ENCODE measurements at regions not wholly inside any gene's neighbourhood (a gene's known extent, or its start where the extent isn't known, plus 50 kb on each side); places are given as distances from the start of the nearest gene placed in this dataset.

DNA sequence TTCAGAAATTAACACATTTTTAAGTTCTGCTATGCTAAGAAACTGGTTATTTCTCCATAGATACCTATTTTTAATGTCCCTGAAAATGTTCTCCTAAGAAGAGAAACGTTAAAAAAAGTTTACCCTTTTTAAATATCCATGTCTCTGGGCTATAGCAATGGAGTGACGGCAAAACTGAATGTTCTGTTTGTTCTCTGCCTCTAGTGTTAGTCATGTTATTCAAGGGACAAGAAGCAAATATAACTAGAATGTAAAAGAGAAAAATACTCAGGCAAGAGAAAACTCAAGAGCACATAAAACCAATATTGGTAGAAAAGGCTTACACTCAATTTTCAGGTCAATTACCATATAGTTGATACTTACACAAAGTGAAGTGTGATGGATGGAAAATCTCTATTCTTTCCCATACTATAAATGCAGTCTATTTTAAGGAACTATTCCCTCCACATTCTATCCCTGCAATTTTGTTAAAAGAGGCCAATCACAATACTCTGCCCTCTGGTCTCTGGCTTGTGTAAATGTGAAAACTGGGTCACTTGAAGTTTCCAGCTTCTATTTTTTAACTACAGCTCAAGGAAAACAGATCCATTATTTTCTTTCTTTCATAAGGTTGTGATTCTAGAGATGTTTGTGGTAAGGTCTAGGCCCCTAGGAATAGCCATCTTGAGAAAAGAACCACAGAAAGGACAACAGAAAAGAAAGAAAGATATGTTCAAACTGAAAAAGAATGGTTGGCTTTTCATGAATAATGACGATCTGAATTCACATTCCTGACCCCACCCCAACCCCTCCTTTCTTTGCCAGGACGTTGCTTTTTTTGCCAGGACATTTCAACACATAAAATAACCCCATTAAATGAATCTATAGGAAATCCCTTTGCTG, 200.3 kb upstream of the FAM83B start:
- no peak for DNase-seq

DNA sequence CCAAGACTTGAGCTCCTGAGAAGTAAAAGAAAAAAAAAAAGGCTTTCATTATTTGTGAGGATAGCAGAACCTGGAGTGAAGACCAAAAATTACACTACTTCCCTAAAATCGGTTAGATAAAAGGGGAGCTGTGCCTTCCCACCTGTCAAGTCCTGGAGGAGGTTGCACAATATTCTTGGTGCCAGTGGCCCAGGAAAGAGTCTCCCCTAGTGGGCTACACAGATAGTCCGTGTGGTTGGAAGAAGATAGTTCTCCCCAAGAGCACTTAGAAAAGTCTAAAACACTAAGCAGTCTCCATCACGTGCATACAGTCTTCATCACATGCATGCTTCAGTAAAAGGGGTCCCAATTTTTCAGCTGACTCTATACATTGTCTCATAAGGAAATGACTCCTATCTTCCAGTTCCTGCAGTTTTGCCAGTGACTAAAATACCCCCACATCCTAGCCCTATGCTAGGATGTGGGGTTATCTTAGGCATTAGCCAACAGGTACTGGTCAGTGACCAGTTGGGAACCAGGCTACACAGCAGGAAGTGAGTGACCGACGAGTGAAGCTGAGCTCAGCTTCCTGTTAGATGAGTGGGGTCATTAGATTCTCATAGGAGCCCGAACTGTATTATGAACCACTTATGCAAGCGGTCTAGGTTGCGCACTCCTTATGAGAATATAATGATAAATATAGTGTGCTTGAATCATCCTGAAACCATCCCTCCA, 199.5 kb upstream of the FAM83B start:
- DNase-seq: no peak

DNA sequence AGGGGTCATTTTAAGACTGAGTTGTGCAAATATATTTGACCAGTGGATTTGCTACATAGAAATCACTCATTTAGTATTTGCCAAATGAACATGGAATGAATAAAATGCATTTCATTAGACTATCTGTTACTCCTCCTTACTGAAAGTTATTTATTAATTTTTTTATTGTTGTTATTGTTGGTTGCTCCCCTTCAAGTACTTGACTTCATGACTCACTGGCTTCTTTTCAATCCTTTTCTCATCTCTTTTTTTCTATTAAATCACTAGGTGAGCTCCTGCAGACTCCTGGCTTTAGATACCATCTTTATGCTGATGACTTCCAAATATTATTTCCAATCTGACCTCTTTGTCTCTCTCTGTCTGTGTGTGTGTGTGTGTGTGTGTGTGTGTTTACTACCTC, 192.2 kb upstream of the FAM83B start:
- DNase-seq: no peak

DNA sequence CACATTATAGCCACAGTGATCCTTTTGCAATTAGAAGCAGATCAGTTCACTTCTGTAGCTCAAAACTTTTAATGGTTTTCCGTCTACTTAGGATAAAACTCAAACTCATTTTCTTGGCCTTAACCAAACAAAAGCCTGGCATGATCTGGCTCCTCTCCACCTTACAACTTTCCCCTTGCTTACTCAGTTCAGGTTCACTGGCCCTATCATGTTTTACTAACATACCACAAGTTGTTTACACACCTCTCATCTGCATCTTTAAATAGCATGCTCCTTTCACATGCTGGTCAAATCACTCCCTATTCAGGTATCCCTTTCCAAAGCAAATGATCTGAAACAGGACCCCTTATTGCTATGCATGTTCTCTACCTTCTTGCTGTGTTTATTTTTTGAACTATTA, 191.4 kb upstream of the FAM83B start:
- DNase-seq: no peak

DNA sequence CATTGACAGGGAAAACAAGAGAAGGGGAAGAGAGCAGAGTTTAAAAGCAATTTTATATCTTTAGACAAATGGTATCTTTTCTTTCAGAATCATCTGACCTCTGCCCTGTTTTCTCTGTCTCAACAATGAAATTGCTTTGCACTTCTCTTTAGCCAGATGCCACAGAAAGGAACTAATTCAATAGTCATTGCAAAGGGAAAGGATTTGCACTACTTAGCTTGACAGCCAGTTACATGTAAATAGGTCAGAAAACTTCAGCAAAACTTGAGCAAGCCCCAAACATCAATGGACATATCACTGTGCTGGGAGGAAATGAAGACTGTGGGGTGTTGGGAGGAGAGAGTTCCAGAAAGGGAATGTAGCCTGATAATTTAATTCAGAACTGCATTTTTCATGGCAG, 181.3 kb upstream of the FAM83B start:
- no peak for DNase-seq

DNA sequence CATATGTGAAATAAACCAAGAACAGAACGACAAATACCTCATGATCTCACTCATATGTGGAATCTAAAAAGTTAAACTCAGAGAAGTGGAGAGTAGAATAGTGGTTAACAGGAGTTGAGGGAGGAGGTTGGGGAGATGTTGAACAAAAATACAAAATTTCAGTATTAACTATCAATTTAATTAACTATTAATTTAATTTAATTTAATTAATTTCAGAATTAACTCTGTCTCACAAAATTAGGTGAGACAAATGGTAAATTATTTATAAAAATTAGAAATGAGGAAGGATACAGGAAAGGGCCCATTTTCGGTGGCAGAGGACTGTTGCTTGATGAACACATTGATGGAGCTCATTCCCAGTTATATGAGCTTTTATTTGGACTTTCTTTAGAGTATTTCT, 166.0 kb upstream of the FAM83B start:
- no peak for DNase-seq

DNA sequence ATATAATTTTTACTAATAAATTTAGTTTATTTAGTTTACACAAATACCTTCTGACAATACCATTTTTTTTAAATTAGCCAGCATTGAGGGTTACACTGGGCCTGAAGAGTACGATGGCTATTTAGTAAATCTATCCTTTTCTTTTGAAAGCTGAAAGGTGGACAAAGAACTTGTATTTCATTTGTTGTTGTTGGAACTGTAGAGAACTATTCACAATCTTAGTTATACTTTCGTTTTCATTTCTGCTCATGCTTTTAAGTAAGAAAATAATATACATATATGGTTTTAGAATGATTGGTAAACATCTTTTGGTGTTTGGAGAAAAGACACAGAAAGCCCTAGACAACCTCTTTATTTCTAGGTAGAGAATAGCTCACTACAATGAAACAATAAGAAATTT, 165.3 kb upstream of the FAM83B start:
- DNase-seq: no peak

DNA sequence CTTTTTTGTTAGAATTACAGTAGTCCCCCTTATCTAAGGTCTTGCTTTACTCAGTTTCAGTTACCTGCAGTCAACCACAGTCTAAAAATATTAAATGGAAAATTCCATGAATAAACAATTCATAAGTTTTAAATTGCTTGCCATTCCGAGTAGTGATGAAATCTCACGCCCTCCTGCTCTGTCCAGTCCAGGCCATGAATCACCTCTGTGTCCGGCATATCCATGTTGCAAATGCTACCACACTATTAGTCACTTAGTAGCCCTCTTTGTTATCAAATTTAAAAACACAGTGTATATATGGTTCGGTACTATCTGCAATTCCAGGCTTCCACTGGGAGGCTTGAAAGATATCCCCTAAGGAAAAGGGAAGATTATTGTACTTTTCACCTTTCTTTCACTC, 164.6 kb upstream of the FAM83B start:
- no peak for DNase-seq

DNA sequence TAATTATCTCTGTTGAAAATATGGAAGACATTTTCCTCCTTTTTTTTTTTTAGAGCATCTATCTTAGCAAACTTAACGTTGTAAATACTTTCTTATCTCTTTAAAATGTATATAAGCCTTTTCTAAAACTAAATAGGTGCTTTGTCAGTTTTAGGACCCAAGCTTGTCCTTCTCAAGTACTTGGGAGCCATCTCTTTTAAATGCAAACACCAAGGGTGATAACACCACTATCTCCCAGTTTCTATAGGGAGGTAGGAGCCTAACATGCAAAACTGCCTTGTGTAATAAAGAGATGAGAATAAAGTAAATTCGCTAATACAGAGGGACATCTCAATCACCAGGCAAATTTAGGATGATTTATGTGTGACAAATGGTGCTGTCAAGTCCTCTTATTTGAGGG, 157.0 kb upstream of the FAM83B start:
- no peak for DNase-seq

DNA sequence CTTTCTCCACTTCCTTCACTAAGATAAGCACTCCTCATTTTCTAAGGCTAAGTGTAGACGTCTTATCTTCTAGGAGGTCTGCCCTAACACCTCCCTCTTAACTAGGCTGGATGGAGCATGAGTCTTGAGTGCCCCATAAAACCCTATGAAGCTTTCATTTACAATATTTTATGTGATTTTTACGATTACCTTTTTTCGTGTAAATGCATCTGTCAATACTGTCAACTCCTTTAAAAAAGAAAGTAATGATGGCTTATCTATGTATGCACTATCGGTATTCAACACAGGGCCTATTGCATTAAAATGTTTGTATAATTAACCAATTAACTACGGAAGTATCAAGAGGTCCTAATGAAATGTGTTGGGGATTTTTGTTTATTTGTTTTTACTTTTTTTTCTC, 156.0 kb upstream of the FAM83B start:
- DNase-seq: no peak

DNA sequence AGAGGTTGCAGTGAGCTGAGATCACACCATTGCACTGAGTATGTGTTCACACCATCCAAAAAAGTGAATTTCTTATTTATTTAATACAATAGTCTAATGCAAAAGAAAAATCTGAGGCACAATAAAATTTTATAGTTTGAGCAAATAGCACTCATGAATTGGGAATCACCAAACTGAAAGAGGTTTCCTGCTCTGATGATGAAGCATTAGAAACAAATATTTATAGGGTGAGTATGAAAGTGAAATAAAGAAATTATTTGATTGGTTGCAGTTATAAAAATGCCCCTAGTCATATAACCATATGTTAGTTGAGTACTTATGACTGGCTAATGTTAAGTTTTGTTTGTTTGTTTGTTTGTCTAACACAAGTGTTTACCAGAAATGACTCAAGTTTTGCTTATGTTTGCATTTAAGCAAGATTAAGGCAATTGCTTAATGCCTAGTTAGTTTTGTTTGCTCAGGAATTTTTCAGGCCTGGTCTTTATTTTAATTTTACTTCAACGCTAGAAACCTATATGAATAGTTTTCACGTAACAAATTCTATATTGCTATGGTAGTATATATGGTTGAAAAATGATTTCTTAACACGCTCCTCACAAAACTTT, 151.5 kb upstream of the FAM83B start:
- DNase-seq: no peak

DNA sequence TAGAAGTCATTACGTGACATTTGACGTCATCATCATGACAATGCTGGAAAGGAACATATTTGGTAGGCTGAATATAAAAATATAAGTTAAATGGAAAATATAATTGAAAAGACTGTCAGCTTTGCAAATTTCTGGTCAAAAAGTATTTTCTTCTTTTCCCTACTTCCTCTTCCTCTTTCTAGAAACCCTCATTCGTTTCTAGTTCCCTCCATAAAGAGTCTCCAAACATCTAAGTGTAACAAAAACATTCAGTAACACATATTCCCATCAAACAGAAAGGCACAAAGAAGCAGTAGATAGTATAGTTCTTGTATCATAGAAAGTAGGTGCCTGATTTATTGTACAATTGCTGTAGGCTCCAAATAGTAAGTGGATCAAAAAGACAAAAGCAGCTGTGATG, 150.8 kb upstream of the FAM83B start:
- DNase-seq: peak; percentile 19

DNA sequence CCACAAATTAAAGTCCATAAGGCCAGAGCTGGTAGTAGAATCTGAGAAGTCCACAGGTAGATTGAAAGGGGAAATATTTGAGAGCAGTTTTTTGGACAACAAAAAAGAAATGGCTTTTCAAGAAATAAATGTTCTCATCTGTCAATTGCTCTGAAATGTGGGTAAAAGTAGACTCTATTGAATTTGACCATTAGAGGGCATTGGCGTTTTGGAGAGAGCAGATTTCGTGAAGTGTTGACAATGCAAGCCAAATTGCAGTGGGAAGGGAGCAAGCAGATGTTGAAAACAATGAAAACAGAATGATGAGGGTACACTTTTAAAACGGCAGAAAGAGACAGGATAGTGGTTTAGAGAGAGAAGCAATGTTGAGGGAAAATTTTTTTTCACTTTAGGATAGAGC, 149.1 kb upstream of the FAM83B start:
- DNase-seq: peak; percentile 3

DNA sequence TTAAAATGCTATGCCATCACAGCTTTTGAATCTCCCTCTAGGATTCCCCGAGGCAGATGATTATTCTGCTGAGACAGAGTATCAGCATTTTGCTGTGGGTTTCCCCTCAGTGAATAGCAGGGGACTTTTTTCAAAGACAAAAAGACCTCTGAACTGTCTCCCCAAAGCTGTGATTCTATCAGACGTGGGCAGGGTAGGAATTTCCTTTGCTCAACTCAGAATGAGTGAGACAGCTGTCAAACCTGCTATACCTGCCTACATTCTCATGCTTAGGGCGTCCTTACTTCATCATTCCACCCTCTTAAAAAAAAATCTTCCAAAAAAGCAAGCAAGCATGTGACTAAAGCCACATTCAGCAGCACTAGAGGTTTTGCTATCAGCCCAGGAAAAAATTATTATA, 147.6 kb upstream of the FAM83B start:
- no peak for DNase-seq

DNA sequence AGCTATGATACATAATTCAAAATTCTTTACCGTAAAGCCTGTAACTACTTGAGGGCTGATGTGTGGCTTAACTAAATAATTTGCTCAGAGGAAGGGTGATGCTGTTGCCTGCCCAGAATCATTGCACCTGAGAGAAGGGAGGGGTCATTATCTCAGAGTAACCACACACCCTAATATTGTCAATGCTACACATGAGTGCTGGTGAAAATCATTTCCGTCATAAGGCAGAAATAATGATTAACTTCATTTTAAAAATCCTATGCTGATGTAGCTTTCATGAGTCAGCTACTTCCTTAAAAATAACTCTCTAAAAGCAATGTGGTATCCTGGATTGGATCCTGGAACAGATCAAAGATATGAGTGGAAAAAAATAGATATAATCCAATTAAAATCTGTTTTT, 146.4 kb upstream of the FAM83B start:
- DNase-seq: no peak

DNA sequence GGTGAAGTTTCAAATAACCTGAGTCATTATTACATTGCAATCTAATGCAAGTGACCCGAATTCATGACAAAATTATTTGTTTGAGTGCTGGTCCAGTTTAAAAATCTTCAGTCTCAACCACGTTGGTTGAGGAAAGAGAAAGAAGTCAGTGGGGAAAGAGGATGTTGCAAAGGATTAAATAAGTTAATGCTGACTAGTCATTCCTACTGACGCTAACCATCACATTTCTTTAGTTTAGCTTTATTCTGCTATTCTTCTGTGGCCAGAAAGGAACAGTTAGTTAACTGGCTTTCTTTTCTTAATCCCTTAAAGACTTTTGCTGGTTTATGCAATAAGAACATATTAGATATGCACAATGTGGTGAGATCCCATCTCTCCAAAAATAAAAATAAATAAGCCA, 143.8 kb upstream of the FAM83B start:
- no peak for DNase-seq

DNA sequence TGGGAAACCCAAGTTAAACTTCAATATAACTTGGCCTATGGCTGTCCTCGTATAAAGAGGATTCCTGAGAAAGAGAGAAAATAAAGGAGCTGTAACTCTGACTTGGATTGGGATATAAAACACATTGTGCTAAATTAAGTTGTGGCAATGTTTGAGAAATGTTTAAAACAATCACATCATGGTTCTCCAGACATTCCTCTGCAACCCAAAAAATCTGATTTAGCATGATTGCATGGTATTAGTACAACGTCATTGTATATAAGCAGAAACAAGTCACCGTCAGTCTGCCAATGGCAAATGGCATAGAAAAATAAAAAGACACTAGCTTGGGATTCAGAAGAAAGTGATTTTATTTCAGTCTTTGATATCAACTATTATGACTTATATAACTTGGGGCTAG, 140.2 kb upstream of the FAM83B start:
- DNase-seq: no peak

DNA sequence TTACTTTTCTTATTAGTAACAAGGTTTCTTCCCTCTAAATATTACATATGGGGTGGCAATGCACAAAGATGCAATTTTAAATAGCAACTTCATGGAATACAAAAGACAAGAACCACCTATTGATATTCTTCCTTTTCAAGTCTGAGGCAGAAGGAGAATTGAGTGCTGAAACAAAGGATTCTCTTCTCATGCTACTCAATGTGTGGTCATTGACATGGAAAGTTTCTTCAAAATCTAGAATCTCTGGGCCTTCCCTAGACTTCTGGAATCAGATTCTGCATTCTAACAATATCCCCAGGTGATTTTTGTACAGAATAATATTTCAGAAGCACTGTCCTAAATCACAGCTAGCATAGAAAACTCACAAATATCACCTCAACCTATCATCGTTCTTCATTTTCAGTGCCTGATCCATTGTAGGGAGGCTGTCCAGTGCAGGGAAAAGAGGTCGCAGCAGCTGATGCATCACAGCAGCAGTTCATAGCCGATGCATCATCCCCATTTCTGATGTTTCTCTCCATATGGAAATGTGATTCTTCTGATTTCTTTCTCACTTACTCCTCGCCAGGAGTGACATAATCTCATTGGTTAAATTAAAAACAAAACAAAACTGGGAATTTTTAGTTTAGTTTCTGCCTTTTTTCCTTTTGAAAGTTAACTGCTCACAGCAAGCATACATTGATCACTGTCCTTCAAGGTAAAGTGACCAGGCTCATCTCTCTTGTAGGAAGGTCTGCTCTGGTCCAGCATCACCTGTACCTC, 139.5 kb upstream of the FAM83B start:
- DNase-seq: no peak

DNA sequence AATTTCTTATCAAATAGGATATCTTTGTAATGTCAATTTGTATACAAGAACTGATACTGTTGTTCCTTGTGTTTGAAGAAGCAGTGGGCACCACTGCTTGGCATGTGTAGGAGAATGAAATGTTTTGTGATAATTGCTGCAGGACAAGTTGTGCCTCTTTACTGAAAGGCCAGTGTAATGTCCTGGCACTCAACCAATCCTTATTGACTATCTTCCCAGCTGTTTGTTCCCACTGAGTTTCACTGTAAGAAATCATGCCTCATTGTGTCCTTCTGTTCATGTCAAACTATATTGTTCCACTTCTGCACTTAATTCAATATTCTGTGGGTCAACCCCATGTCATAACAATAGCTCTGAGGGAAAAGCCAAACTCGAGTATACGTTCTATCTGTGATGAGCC, 136.1 kb upstream of the FAM83B start:
- DNase-seq: no peak

DNA sequence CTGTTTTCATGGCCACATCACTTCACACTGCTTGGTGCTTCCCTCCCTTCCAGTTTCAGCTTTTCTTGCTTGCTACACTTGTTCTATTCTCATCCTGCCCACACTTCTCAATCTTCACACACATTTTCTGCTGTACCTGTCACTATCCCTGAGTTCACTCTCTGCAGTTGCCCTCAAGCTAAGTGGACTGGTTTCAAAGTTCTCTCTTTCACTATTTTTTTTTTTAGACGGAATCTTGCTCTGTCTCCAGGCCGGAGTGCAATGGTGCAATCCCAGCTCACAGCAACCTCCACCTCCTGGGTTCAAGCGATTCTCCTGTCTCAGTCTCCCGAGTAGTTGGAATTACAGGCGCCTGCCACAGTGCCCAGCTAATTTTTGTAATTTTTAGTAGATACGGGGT, 130.6 kb upstream of the FAM83B start:
- DNase-seq: no peak

DNA sequence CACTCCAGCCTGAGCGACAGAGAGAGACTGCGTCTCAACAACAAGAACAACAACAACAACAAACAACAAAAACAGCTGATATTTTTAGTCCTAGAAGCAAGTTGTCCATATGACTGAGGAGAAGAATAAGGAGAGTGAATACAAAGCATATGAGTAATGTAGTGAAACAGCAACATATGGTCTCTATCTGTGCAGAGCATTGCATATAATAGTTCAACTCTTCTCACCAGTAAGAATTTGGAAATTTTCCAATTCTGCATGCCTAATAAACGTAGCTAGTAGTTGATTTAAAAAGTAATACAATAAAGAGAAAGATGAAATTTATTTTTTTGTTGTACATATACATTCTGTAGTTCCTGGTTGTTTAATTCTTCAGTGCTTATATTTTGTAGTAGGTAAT, 129.7 kb upstream of the FAM83B start:
- DNase-seq: no peak

DNA sequence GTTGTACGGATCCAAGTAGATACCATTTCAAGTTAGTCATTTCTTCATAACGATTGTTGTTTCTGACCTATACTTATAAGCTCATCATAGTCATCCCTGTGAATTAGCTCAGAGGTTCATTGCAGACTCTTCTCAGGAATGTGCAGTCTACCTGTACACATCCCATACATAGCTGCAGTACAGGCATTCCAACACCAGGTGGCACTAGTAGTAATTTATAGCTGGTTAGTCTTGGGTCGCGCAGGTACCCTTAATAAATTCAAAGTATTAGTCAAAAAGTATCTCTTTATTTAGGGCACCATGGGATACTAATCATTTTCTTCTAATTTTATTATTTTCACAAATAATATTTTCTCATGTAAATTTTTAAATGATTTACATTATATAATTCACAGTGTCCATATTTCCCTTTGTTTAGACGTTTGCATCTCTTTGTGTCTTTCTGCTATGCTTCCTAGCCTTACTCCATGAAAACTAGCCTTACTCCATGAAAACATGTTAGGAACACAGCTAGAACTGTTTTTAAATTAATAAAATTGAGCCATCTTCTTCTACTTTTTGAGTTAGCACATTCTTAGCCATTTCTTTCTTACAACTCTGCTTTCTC, 128.6 kb upstream of the FAM83B start:
- peak; percentile 74 for DNase-seq

DNA sequence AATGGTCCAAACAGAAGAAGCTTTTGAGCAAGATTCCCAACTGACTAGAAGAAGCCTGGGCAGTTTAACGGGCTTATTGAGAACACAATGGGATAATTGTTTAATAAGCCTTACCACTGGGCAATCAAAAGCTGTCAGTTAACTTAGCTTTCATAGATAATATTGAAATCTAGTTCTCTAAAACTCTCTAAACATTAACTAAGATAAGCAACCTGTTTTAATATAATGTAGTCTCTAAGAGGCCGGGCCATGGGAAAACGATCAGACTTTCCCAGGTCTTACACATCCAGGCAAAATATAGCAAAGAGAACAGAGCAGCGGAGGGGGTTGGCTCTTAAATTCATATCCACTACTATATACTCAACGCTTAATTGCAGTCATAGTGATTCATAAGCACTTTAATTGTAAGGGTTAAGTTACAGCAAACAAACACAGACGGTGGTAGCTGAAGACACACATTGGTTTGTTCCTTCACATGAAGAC, 128.0 kb upstream of the FAM83B start:
- DNase-seq: no peak

Data from hematopoietic multipotent progenitor cell treated with erythropoietin and hydrocortisone succinate and interleukin-3 and kit ligand, for 4 days (in vitro differentiated cells).